ENCODE measurements at regions not wholly inside any gene's neighbourhood (a gene's known extent, or its start where the extent isn't known, plus 50 kb on each side); places are given as distances from the start of the nearest gene placed in this dataset.
"Not testable (repeated sequence)": the region's sequence is repeated elsewhere in the genome, so short reads cannot be mapped to it uniquely, and the experiment has no call there.

DNA sequence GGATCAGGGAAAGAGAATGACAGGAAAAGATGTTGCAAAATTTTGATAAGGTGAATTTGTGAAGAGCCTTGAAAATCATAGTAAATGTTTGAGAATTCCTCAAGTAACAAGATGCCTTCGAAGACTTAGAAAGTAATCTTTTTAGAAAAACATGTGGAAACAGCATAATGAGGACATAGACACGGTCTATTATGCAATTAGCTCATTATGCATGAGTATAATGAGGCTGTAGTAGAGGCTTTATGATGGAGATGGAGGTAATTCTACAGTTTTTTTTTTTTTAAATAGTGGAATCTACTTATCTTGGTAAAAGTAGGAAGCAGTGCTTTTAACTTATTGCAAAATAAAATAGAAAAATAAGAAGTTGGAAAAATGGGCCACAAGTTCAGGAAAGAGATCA, 1329.1 kb upstream of the SPRY2 start:
- no peak for DNase-seq (ENCODE audit: low spot score)

DNA sequence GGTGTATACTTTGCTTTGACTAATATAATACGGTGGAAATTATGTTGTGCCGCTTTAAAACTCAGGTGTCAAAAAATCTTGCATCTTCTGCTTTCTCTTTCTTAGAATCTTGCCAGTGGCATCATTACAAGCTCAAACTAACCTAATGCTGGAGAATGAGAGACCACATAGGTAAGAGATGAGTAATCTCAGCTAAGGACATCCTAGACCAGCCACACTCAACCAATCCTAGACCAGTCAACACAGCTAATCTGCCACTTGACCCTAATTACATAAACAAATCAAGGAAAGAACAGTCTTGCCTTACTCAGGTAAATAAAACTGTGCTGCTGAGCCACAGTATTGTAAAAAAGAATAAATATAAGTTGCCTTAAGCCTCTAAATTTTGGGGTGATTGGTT, 1323.9 kb upstream of the SPRY2 start:
- no peak for DNase-seq (ENCODE audit: low spot score)

- DNase-seq (ENCODE audit: low spot score), result no peak
Observed at GRCh38 chr13:81659984-81660383, 1319.1 kb upstream of the SPRY2 start.

DNA sequence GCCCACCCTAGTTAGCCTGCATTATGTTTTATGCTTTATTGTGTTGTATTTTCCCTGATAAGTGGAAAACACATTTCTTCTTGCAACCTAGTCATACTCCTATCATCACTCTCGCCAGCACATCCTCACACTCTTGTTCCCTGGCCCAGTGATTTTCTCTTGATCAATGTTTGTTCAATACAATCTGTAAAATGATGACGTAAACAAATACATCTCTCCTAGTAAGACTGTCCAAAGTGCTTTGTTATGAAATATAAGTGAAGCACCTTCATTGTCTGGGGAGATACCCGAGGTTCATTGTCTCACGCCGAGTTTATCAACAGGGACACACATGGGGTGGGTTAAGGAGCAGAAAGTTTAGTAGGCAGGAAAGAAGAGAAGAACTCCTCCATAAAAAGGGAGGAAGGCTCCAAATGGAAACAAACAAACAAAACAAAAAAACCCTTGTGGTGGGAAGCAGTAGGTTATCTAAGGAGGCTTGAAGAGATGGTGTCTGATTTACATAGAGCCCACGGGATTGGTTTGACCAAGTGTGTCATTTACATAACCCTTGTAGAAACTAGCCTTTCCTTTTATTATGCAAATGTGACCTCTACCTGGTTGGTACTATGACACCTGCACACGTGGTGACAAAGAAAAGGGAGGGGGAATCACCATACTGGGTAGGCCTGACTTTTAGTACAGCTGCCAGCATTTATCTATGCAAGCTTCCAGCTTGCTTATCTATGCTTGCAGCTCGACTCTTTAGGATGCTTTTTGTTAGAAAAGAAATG, 1317.9 kb upstream of the SPRY2 start:
- DNase-seq (ENCODE audit: low spot score), result no peak

- peak; percentile 19 for DNase-seq (ENCODE audit: low spot score)
Observed at GRCh38 chr13:81639984-81640582, 1299.2 kb upstream of the SPRY2 start.

DNA sequence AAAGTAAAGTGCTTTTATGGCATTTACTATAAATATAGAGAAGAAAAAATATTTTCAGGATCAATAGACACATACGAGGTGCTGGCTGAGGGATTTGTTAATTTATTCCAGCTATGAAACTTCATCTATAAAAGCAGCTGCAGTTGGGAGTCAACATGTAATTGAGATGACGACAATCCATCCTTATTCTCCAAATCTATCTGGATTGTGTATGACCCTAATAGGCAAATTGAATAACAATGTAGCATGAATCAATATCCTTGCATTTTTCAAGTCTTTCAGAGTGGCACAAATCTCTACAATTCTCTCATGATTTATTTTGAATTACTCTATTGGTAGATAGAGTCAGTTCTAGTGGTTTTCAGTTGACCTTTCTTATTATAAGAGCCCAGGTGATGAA, 1296.5 kb upstream of the SPRY2 start:
- no peak for DNase-seq (ENCODE audit: low spot score)

GRCh38 chr13:81636120-81636519, 1295.2 kb upstream of the SPRY2 start:
- DNase-seq (ENCODE audit: low spot score), result no peak

DNA sequence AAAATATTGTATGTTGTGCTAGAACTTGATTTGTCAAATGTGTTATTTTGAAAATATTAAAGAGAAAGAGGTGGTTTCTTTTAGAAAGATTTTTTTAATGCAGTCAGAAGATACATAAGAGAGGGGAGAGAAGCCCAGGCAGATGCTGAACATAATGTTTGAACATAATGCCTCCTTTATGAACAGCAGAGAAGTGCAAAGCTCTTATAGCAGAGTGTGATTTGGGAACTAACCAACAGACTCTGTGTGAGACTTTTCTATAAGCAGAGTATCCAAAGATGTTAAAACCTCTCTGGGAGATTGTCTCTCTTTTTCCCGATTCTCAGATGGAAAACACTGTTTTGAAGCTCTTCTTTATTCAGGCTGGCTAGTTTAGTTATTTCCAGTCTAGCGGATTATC, 1274.1 kb upstream of the SPRY2 start:
- DNase-seq (ENCODE audit: low spot score), result no peak

GRCh38 chr13:81610644-81611043, 1269.7 kb upstream of the SPRY2 start:
- DNase-seq (ENCODE audit: low spot score), result no peak

DNA sequence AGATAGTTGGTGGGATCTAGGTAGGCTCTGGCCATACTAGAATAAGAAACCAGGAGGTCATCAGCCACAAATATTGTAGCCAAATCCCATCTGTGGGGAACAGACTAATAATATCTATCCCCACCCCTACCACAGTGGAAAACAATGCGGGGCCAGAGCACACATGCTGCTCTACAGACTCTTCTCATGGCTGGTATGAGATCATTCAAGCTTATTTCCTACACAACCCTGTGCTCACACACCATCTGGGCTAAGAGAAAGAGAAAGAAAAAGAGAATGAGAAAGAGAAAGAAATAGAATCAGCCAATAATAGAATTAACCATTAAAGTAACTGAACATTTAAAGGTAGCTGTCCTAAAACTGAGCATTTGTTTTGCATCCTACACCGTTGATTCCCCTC, 1268.4 kb upstream of the SPRY2 start:
- DNase-seq (ENCODE audit: low spot score), result no peak

DNA sequence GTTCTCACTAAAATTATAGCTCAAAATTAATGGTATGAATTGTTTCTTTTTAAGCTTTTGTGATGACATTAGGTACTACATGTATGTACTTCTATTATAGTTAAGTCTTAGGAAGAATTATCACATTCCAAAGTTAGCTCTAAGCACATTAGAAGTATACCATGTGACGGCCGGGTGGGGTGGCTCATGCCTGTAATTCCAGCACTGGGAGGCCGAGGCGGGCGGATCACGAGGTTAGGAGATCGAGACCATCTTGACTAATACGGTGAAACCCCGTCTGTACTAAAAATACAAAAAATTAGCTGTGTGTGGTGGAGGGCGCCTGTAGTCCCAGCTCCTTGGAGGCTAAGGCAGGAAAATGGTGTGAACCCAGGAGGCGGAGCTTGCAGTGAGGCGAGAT, 1265.1 kb upstream of the SPRY2 start:
- DNase-seq (ENCODE audit: low spot score), result no peak

DNA sequence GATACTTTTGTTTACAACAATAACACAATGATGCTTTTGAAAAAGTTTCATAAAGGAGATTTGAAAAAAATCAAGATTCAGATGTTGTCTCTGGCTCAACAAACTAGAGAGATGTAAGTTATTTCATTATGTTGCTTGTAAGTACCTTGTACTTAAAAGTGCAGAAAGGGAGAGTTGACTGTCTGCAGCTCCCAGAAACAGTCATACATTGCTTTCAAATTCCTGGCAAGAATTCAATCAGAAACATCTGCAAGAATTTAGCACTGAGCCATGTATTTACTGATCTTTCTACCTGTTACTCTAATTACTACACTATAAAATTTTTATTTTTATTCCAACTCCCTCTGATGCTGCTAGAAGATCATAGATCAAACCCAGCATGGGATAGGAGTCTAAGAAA, 1261.3 kb upstream of the SPRY2 start:
- no peak for DNase-seq (ENCODE audit: low spot score)

DNA sequence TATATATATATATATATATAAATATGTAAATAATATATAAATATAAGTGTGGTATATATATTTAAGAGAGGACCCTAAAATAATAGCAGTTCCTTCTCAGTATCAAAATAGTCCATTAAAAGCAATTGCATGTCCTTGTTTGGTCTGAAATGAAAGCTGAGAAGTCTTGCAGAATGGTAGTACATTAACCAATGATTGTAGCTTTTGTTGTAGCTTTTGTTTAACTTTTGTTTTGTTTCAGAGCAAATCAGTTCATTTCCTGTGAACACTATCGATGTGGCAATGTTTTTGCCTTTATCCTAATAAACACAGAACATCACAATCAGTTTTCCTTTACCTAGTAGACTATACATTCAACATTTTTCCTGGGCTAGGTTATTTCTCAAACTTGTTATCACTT, 1256.2 kb upstream of the SPRY2 start:
- DNase-seq (ENCODE audit: low spot score), result no peak

- no peak for DNase-seq (ENCODE audit: low spot score)
Observed at GRCh38 chr13:81596224-81596753, 1255.4 kb upstream of the SPRY2 start.

DNA sequence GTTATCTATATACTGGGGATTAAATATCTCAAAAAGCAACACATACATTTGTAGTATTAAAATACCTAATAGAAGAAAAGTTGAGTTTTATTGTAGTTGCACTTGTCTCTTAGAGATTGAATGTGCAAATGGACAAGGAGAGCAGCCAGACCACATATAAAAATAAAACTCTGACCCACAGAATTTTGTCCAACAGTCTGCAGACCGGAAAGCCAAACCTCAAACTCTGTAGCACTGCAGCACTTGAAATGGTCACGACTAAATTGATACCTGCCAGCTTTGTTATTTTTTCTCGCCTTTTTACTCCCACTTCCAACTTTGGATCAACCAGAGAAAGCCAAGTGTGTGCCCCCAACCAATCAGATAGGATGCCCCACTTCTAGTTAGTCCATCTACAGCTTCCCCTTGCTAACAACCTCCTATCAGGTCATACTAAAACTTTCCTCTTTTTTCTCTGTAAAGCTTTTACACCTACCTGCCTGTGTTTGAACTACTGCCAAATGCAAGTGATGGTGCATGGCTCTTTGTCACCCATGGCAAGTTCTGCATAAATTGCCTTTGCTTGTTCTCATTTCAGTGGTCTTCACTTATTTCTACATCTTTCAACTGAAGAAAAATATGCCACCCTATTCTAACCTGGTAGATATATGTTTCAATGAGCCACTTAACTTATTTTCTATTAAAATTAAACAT, 1250.7 kb upstream of the SPRY2 start:
- DNase-seq (ENCODE audit: low spot score), result no peak

GRCh38 chr13:81582381-81582780, 1241.5 kb upstream of the SPRY2 start:
- no peak for DNase-seq (ENCODE audit: low spot score)

- no peak for DNase-seq (ENCODE audit: low spot score)
Observed at GRCh38 chr13:81577601-81578195, 1236.8 kb upstream of the SPRY2 start.

- no peak for DNase-seq (ENCODE audit: low spot score)
Observed at GRCh38 chr13:81568824-81569223, 1227.9 kb upstream of the SPRY2 start.

DNA sequence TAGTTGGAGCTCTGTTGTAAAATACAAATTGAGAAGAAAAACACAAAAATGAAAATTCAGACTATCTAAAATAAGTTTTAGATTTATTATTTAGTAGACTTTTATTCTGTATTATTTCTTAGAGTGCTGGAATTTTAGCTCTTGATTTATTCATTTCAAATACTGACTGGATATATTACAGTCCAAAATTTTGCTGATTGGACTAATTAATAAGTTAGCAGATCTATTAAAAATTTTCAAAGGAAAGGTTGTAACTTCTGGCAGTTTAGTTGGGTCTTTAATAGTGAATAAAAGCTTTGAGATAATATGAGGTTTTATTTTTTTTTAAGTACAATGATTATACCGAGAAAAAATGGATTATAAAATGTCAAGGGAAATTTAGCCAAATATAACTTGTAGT, 1224.9 kb upstream of the SPRY2 start:
- DNase-seq (ENCODE audit: low spot score), result no peak

- DNase-seq (ENCODE audit: low spot score), result no peak
Observed at GRCh38 chr13:81563091-81563490, 1222.2 kb upstream of the SPRY2 start.

GRCh38 chr13:81562598-81562997, 1221.7 kb upstream of the SPRY2 start:
- DNase-seq (ENCODE audit: low spot score), result no peak

- no peak for DNase-seq (ENCODE audit: low spot score)
Observed at GRCh38 chr13:81551036-81551435, 1210.1 kb upstream of the SPRY2 start.

DNA sequence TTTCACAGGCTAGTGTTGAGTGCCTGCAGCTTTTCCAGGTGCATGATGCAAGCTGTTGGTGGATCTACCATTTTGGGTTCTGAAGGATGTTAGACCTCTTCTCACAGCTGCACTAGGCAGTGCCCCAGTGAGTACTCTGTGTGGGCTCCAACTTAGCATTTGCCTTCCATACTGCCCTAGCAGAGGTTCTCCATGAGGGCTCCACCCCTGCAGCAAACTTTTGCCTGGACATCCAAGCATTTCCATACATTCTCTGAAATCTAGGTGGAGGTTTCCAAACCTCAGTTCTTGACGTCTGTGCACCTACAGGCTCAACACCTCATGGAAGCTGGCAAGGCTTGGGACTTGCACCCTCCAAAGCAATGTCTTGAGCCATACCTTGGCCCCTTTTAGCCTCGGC, 1205.4 kb upstream of the SPRY2 start:
- not testable (repeated sequence) for DNase-seq (ENCODE audit: low spot score)
